GM19023 (cell line): ENCODE measurements at regions not wholly inside any gene's neighbourhood (a gene's known extent, or its start where the extent isn't known, plus 50 kb on each side); places are given as distances from the start of the nearest gene placed in this dataset.

Experiments used
- ATAC-seq: cut with Tn5 transposase; IDR thresholded peaks from one replicate; pipeline ENCODE4 v1.9.1; 2021; ENCODE audit warnings: mild to moderate bottlenecking, moderate library complexity; ENCODE audit not compliant: unreplicated experiment

DNA sequence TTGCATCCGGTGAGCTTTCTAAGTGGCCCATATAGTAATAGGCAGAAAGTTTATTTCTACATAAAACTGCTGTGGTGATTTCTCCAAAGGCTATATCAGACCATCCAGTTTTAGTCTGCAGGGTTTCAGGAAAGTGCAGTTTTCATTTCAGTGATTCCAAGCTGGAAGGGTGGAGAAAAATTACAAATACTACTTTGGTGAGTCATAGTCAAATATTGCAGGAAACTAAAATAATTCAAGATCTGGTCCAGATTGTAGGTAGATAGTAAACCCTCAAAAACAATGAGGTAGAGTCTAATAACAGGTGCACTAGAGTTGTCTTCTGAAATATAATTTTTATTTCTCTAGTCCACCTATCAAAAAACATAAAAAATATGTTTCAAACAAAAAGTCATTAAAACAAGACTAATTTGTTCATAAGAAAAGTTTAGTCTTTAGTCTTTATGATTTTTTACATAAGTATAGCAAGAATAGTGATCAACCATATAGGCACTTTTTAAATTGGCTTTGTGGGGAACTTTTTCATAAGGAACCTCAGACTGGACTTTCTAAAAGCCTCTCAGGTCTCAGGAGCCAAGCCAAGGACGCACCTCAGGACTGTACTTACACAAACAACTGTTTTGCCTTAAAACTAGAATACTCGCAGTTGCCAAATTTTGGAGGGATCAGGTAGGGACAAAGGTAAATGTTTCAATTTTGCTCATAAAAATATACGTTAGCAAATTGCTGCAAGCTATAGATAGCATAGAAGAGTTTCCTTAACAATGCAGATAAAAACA is 101.8 kb upstream of the TLR3 start:
- ATAC-seq: no peak

DNA sequence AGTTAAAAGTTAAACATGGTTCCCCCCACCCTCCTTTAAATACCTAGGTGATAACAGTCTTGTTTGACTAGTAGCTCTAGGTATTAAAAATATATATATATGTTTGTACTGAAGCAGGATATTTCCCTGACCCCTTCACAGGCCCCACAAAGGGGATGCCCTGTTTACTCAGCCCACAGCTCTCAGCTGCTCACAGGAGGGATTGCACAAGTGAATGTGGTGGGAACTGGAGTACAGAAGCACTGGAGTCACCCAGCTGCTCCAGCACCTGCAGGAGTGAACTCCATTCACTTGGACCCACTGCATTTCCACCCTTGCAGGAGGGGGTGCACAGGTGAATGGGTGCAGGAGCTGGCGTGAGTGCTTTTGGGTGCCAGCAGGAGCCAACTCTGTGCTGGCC is 99.3 kb upstream of the TLR3 start:
- no peak for ATAC-seq

DNA sequence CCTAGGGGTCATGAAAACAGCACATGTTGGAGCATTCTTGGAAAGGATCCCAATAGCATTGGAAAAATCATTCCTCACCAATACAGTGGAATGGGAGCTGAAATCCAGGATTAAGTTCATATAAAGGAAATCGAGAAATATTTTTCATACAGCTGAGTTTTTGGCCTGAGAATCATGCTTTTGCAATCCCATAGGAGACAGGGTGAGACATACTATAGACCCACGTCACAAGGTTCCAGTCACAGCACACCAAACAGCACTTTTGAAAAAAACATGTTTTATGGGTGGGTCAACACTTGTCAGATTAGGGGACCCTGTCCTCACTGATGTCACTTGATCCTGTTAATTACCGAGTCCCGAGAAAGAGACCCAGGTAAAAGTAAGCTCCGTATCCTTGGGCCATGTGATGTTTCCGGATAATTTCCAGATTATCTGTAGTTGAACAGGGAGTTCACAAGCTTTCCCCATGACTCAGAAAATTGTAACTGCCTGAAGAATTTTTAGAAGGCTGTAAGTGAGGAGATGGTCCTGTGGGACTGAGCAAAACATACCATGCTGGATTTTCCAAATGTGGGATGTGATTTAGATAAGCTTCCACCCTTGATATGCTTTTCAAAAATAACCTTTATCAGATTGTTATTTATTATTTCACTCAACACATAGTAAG is 80.9 kb upstream of the TLR3 start:
- no peak for ATAC-seq

DNA sequence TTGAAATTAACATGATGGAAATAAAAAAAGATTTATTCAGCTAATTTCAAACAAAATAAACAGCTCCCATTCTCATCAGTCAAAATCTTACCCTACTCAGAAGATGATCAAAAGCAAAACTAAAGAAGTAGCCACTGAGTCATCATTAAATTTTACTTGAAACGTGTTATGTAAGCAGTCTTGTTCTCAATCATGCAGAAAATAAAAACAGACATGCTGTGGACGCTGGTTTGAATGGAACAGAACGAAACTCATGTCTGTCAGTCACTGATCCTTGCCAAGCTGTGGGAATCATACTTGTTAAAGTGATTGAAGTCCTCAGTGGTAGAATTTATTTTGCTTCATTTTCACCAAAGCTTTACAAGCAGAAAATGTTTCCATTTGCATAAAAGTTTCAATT is 77.2 kb upstream of the TLR3 start:
- ATAC-seq: no peak

DNA sequence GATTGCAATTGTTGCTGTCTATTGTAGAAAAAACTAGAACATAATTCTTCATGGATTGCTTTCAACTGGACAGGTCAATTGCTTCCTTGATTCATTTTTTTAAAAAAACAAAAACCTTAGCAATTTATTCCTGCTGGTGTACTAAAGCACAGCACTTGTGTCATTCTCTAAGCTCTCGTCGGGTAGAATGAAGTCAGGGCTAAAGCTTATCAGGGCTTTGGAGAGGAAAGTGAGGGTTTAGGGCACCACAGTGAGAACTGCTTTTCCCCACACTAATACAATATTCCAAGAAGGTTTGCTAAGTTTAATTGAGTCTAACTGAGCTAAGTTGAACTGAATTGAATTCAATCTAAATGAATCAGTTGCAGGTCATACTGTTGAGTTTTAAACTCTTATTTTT is 76.4 kb upstream of the TLR3 start:
- ATAC-seq: no peak

DNA sequence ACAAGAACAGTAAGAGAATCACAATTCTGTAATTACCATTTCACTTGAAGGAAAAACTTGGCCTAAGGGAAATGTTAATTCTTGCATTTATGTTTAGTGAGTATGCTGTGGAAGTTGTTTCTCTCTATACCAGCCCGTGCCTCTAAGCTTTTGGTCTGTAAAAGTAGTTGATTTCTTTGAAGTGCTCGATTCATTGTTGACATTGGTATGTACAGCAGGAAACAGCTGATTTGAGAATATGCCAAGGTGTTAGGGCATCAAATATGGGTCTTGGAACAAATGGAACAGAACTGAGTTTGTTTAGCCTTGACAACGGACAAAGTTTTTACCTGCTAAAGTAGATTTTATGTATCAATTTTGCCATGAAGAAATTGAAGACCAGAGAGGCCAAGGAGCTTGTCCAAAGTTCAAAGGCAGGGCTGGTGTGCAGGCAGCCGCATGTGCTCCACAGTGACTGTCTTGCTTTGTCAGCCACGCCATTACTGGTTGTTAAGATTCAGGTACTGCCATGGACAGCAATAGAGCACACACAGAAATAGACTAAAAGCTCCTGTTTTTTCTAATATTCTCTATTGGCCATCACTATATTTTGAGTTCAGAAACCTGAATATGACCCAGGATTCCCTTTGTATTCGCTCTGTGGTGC is 75.5 kb upstream of the TLR3 start:
- no peak for ATAC-seq

DNA sequence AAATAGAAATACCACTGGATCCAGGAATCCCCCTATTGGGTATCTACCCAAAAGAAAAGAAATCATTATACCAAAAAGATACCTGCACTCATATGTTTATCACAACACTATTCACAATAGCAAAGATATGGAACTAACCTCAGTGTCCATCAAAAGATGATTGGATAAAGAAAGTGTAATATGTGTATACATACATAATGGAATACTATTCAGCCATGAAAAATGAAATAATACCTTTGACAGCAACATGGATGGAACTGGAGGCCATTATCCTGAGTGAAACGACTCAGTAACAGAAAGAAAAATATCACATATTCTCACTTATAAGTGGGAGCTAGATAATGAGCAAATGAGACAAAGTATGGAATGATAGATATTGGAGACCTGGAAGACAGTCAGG is 74.2 kb upstream of the TLR3 start:
- no peak for ATAC-seq

DNA sequence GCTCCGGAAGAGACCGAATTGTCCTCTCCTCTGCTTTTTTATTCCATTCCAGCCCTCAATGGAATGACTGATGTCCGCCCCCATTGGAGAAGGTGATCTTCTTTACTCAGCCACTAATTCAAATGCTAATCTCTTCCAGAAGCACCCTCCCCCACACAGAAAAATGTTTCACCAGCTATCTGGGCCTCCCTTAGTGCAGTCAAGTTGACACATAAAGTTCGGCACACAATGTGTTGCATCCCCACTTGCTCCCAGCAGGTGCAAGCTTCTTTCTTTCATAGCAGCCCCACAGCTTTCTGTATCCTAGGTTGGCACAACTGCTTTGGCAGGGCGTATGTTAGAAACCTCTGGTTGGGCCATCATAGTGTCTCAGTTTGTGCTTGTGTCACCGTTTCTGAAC is 73.3 kb upstream of the TLR3 start:
- ATAC-seq: no peak

DNA sequence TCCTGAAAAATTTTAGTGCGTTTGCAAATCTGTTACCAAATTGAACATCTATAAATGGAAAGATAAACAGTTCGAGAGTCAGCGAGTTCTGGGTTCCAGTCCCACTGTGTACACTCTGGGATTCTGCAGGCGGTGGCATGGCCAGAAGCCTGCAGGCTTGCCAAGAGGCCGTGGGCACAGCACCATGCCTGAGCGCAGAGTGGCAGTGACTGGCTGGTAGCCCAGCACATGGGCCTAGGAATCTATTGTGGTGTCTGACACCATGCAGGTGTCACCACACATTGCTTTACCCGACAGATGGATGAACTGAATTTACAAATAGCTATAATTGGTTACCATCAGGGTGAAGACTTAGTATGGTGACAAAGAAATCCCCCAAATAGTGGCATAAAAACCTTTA is 71.7 kb upstream of the TLR3 start:
- no peak for ATAC-seq

DNA sequence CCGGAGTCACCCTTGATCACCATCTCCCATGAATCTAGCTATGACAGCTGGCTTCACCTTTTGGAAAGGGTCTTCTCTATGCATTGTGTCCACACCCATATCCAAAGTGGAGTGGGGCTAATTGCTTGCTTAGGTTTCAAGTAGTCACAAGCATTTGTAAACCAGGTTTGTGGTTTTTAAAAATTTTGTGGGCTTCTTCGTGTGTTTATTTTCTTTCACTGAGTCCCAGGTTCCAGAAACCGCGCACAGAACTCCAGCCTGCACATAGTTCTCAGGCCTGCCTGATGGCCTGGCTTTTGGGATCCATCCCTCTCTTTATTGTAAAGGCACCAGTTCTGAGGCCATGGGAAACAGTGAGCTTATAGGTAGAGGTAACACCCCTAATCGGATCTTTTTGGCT is 70.2 kb upstream of the TLR3 start:
- no peak for ATAC-seq

DNA sequence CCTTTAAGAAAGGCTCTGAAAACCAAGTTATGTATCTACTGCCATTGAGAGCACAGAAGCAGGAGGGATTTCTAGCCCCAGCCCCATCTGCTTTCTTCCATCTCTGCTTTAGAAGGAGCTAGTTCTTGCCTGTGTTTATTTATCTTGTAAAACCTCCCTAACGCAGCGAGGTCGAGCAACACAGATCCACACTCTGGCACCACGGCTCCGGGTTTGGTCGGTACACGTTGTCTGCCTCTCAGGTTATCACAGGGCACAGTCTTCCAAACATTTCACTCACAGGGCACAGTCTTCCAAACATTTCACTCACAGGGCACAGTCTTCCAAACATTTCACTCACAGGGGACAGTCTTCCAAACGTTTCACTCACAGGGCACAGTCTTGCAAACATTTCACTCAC is 69.7 kb upstream of the TLR3 start:
- ATAC-seq: no peak

DNA sequence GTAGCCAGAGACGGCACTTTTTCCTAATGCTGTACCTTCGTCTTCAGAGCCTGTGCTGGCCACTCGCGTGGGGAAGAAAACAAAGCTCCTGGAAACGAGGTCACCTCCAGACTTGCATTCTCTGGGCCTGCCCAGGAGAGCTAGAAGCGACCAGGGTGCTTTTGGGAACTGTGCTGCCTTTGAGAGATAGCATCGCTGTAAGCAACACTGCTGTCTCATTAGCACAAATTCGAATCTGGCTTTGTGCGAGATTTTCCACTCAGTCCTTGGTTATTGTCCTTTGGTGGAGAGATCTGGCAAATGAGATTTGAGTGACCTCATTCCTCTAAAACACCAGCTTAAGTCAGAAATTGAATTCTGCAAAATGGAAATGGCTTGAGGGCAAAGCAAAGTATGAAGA is 66.1 kb upstream of the TLR3 start:
- no peak for ATAC-seq

DNA sequence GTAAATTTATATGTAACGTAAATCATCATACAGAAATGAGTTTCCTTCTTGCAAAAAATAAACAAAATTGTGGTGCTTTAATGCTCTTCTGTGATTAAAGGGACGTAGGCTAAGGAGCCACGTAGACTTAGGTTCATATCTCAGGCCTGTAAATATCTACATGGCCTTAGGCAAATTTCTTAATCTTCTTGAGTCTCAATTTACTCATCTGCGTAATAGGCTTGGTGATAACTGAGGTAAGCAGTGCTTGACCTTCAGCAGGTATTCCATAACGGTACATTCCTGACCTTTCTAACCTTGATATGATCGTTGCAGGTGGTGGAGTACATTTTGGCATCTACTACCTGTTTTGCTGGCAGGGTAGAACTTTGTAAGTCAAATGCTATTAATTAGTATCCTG is 65.2 kb upstream of the TLR3 start:
- no peak for ATAC-seq

DNA sequence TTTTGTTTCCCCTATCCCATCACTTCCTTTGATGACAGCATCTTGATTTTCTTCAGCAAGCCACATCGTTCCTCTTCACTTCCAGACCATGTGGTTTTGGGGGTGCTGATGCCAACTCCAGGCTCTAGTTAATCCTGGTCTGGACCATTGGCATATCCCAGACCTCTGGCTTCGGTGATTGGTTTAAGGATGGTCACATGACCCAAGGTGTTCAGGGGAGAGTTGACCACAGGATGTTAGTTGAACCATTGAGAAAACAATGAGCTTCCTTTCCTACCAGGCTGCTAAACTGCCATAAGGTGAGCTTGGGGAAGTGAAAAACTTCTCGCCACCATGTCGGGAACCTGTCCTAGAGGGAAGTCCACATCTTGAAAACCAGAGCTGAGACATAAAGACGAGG is 60.9 kb upstream of the TLR3 start:
- ATAC-seq: no peak

DNA sequence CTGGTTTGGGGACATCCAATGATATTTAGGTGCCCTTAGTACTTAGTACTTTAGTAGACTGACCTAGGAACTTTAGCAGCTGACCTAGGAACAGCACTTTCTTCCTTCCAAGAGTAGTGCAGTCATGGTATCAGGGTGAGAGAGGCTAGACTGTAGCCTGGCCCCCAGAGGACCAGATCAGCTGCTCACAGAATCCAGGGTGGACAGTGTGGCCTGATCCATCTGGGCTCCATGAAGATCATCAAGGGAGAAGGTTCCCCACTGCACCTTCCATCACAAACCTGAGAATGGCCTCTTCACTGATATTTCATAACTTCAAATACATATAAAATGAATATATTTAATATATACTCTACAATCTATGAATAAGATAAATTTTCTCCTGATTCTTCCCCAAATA is 59.0 kb upstream of the TLR3 start:
- no peak for ATAC-seq

DNA sequence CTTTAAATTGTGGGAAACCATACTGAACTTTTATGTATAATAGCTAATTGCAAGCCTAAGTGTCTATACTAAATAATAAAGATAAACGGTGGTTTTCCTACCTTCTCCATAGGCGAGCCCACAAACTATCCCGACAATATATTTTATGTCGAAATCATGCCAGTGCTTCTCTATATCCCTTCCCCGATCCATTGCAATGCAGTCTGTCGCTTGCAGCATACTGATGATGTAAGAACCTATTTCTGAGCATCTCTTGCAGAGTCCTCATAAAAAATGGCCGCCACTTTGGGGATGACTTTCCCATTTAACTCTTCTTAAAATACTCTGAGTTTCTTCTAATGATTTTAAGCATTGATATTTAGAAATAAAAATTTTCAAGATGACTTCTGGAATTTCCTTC is 58.1 kb upstream of the TLR3 start:
- ATAC-seq: no peak

DNA sequence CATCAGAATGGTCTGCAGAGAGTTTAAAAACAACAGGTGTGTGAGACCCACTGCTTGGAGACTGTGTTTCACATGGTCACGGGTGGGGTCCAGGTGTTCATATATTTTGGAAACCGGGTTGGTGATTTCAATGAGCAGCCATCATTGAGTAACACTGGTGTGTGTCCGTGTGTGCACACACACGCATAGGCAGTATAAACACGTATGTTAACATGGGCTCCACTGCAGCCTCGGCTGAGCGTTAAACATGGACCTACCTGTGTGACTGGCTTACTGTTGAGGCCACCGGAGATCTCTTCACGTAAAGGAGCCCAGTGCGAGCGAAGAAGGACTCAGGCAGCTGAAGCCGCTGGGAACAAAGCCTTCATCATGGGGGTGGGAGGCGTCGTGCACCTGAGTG is 56.9 kb upstream of the TLR3 start:
- no peak for ATAC-seq

DNA sequence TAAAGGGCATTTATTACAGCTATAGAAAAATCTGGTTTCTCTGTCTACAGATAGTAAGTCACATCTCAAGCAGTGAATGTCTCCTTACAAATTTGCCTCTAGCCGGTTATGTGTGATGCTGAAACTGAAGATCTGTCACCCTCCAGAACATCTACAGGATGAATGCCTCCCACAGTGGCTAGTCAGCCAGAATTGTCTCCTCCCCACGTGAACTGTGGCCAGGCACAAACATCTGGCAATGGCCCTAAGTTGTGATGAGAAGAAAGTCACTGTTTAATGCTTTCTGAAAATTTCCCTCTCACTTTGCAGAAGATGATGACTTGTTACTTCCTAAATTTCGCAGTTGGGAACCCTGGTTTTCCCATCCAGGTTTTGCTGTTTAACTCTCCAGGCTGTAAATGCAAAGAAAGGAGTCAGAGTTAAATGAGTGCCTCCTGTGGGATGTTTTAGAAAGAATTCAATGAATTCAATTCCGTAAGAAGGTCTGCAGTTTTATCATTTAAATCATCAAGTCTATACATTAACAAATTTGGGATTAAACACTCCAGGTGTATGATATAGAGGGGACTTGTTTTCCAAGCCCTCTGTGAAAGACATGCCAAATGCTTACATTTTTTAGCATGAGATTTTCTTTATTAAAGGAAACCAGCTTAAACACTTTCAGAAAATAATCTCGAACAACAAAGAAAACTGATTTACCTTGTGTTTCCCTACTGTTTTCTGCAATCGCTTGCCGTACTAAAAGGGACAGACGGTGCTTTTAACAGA is 55.4 kb upstream of the TLR3 start:
- ATAC-seq: no peak

DNA sequence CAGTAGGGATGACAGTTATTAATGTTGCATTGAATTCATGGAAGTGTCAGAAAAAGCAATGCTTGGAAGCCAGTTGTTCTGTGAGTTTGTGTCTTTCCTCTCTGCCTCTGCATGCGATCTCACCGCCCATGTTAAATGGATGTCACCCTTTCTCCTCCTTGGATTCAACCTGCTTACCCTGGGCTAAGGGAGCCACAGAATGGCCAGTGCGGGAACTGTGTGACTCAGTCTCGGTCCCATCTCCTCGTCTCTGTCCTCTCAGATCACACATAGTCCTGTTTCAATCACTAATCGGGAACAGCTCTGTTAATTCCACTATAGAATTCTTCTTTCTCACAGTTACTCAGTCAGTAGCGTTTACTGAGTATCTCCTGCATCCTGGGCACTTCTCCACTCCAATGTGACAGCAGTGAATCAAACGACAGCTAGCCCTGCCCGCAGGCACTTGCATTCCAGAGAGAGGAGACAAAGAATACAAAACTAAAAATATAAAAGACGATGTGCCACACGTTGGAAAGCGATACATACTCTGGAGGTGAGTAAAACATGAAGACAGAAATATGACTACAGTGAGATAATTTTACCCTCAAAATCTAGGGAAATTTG is 53.6 kb upstream of the TLR3 start:
- ATAC-seq: no peak

DNA sequence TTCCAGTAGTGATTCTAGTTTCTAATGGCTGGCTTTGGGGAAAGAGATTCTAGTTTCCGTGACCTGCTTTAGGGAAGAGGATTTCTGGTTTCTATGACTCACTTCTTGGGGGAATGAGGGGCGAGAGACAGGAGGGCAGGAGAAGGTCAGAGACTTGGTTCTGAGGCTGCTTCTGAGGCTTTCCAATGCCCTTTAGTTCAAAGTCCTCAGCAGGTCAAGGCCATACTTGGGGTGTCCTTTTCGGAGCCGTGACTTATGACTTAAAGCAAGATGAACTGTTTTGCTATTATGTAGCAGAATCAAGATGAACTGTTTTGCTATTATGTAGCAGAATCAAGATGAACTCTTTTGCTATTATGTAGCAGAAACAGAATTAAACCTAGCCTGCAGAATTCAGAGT is 52.2 kb upstream of the TLR3 start:
- no peak for ATAC-seq

DNA sequence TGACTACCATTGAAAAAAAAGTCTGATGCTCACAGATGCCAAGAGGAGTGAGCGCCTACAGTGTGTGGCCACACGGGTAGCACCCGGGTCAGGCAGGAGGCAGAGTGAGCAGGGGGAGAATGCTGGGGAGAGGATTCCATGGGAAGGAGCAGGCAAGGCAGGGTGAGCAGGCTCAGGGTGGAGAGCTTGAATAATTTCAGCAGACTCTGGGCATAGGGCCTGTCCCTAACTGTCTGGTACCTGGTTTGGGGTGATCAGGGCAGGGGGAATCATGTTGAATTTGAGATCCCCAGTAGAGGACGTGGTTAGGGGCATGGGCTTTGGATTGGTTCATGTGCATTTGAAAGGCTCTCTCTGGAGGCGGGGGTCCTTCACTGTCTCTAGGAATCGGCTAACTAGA is 51.2 kb upstream of the TLR3 start:
- ATAC-seq: no peak
